ENCODE measurements at regions not wholly inside any gene's neighbourhood (a gene's known extent, or its start where the extent isn't known, plus 50 kb on each side); places are given as distances from the start of the nearest gene placed in this dataset.

- TF ChIP-seq BACH2 (CRISPR knock-in tag; IDR thresholded peaks at IDR 0.05; ENCODE audit: borderline replicate concordance) (no peak), ESRRG (CRISPR knock-in tag; IDR thresholded peaks at IDR 0.05) (no peak), ZNF70 (CRISPR knock-in tag; IDR thresholded peaks at IDR 0.05) (no peak), PATZ1 (CRISPR knock-in tag; IDR thresholded peaks at IDR 0.05; ENCODE audit: borderline replicate concordance) (no peak), ZNF8 (CRISPR knock-in tag; IDR thresholded peaks at IDR 0.05) (no peak), ISL1 (CRISPR knock-in tag; IDR thresholded peaks at IDR 0.05) (no peak), RARB (CRISPR knock-in tag; IDR thresholded peaks at IDR 0.05) (no peak), TSHZ2 (CRISPR knock-in tag; IDR thresholded peaks at IDR 0.05) (no peak), ZFP30 (CRISPR knock-in tag; IDR thresholded peaks at IDR 0.05) (no peak), GLIS3 (CRISPR knock-in tag; IDR thresholded peaks at IDR 0.05) (no peak), ZC3H10 (CRISPR knock-in tag; IDR thresholded peaks at IDR 0.05) (no peak), CSRNP3 (CRISPR knock-in tag; IDR thresholded peaks at IDR 0.05) (no peak)
These were observed 401.2 kb downstream of the MATN1 start for GRCh38 chr1:30321996-30322858.
